ENCODE measurements at regions not wholly inside any gene's neighbourhood (a gene's known extent, or its start where the extent isn't known, plus 50 kb on each side); places are given as distances from the start of the nearest gene placed in this dataset.

DNA sequence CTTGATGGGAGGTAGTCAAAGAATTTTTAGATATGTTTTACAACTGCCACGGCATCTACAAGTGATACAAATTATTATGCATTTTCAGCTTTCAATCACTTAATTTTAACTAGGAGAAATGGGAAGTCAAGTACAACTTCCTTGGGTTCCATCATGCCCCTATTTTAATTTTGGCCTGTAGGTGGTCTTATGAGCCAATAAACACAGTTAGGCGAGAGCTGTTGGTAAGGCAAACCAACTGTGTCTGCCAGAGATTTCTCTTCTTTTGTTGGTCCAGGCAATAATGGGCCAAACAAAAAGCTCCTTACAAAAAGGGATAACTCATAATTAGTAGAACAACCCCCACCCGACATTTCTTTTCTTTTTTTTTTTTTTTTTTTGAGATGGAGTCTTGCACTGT, 63.3 kb upstream of the ARX start:
- TF ChIP-seq RAD21 (IDR thresholded peaks at IDR 0.05; ENCODE audit: low read length) (no peak), JUND (IDR thresholded peaks at IDR 0.05) (no peak), EP300 (IDR thresholded peaks at IDR 0.05; ENCODE audit: borderline replicate concordance in 1 of 2, low read depth in 1 of 2, low read length in 1 of 2) (no peak), SMC3 (IDR thresholded peaks at IDR 0.05; ENCODE audit: low read depth, low read length) (no peak), MAX (IDR thresholded peaks at IDR 0.05; ENCODE audit: low read depth) (no peak), YY1 (IDR thresholded peaks at IDR 0.05; ENCODE audit: low read depth) (no peak), RCOR1 (IDR thresholded peaks at IDR 0.05; ENCODE audit: low read length) (no peak), POLR2AphosphoS5 (IDR thresholded peaks at IDR 0.05; ENCODE audit: low read depth, low read length) (no peak), TEAD4 (IDR thresholded peaks at IDR 0.05; ENCODE audit: borderline replicate concordance, insufficient read depth) (no peak)
- TF ChIP-seq, protein P1, sequence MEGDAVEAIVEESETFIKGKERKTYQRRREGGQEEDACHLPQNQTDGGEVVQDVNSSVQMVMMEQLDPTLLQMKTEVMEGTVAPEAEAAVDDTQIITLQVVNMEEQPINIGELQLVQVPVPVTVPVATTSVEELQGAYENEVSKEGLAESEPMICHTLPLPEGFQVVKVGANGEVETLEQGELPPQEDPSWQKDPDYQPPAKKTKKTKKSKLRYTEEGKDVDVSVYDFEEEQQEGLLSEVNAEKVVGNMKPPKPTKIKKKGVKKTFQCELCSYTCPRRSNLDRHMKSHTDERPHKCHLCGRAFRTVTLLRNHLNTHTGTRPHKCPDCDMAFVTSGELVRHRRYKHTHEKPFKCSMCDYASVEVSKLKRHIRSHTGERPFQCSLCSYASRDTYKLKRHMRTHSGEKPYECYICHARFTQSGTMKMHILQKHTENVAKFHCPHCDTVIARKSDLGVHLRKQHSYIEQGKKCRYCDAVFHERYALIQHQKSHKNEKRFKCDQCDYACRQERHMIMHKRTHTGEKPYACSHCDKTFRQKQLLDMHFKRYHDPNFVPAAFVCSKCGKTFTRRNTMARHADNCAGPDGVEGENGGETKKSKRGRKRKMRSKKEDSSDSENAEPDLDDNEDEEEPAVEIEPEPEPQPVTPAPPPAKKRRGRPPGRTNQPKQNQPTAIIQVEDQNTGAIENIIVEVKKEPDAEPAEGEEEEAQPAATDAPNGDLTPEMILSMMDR (IDR thresholded peaks at IDR 0.05), result no peak
- TF ChIP-seq, protein P2, sequence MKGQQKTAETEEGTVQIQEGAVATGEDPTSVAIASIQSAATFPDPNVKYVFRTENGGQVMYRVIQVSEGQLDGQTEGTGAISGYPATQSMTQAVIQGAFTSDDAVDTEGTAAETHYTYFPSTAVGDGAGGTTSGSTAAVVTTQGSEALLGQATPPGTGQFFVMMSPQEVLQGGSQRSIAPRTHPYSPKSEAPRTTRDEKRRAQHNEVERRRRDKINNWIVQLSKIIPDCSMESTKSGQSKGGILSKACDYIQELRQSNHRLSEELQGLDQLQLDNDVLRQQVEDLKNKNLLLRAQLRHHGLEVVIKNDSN (IDR thresholded peaks at IDR 0.05; ENCODE audit: borderline replicate concordance, low read depth), result no peak
- TF ChIP-seq, protein P3, sequence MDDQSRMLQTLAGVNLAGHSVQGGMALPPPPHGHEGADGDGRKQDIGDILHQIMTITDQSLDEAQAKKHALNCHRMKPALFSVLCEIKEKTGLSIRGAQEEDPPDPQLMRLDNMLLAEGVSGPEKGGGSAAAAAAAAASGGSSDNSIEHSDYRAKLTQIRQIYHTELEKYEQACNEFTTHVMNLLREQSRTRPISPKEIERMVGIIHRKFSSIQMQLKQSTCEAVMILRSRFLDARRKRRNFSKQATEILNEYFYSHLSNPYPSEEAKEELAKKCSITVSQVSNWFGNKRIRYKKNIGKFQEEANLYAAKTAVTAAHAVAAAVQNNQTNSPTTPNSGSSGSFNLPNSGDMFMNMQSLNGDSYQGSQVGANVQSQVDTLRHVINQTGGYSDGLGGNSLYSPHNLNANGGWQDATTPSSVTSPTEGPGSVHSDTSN (IDR thresholded peaks at IDR 0.05), result no peak
